OCI-LY7 (cell line): ENCODE measurements at regions not wholly inside any gene's neighbourhood (a gene's known extent, or its start where the extent isn't known, plus 50 kb on each side); places are given as distances from the start of the nearest gene placed in this dataset.

ENCODE experiments used
- CTCF ChIP-seq: fragments of 200-600 bp; sonication (generic); conservative IDR thresholded peaks from 2 replicates; pipeline ENCODE4 v1.5.1; 2014; ENCODE audit warnings: mild to moderate bottlenecking, antibody characterized with exemption, low read length, moderate library complexity, mixed read lengths
- EZH2phosphoT487 ChIP-seq: fragments of 200-600 bp; sonication (generic); IDR thresholded peaks from 2 replicates; pipeline ENCODE4 v1.6.1; 2018; ENCODE audit warnings: low read depth, borderline replicate concordance, mild to moderate bottlenecking, mixed run types, antibody characterized with exemption, low read length, moderate library complexity, mixed read lengths

GRCh38 chr17:13320046-13320785, 281.5 kb downstream of the HS3ST3A1 start:
- TF ChIP-seq CTCF: no peak
- no peak for TF ChIP-seq EZH2phosphoT487
